ENCODE measurements at regions not wholly inside any gene's neighbourhood (a gene's known extent, or its start where the extent isn't known, plus 50 kb on each side); places are given as distances from the start of the nearest gene placed in this dataset.

DNA sequence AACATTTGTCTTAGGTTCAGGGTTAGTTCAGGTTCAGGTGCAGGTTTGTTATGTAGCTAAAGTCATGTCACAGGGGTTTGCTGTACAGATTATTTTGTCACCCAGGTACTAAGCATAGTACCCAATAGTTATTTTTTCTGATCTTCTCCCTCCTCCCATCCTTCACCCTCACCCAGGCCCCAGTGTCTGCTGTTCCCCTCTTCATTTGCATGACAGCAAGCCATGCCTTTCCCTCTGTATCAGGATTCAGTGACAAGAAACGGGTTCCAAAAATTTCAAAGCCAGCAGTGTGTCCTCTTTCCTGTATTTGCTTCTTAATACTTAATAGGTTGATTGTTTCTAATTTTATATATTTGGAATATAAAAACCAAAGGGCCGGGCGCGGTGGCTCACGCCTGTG is 330.8 kb upstream of the SGCD start:
- CTCF ChIA-PET, result interaction anchor here (0.7 kb wide), 1 partner anchor 77 kb away, joined by 5 read pairs; no protein-coding TSS in a partner anchor
- POLR2A ChIA-PET, result no interaction called here

GRCh38 chr5:155998257-155998656 is 328.7 kb upstream of the SGCD start:
- CTCF ChIA-PET, result no interaction called here

GRCh38 chr5:156000115-156000514 is 326.8 kb upstream of the SGCD start:
- CTCF ChIA-PET, result no interaction called here

More at GRCh38 chr5:155998257-155998656, 328.7 kb upstream of the SGCD start:
- POLR2A ChIA-PET, result no interaction called here

GRCh38 chr5:156004754-156005153 is 322.2 kb upstream of the SGCD start:
- ChIA-PET CTCF (no interaction called here), POLR2A (no interaction called here)

More at GRCh38 chr5:156000115-156000514, 326.8 kb upstream of the SGCD start:
- POLR2A ChIA-PET, result no interaction called here

DNA sequence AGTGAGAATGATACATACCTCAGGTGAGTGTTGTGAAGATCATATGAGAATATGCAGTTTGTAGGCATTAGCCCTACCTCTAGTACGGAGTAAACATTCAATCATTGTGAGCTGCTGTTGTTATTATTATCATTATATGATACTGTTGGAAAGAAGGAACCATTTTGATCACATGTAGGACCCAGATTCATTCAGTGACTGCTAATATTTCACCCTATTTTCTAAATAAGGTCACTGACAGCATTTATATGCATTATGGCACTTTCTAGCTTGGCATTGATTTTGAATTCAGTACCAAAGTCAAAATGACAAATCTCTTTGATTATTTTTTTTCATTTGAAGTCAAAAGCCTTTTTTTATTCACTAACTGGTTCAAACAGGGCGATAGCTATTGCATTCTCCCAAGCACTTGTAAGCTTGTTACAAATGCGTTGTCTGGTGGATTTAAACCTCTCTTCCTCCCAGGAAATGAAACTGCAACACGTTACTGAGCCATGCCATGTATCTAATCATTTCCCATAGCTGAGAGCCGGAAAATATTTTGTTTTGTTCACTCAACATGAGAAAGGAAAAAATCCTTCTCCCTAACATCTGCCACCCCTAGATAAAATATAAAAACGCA is 320.8 kb upstream of the SGCD start:
- POLR2A ChIA-PET, result no interaction called here
- CTCF ChIA-PET, result no interaction called here

DNA sequence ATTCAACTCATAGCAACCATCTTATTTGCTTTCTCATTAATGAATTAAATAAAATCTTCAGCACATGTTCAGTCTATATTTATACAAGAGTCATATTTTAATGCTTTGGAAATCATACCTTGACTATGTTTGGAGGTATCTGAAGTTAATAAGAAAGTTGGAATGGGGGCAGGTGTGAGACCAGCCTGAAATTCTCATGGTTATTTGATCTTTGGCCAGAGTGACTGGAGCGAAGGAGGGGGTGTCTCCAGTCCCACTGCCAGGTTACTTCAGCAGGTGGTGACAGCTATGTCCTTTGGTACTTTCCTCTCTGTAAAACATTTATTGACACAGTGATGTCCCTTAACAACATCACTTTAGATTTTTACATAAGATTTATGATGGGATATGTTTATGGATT is 318.1 kb upstream of the SGCD start:
- CTCF ChIA-PET, result no interaction called here
- POLR2A ChIA-PET, result no interaction called here

GRCh38 chr5:156009583-156009982 is 317.4 kb upstream of the SGCD start:
- CTCF ChIA-PET, result no interaction called here

GRCh38 chr5:156015137-156015536 is 311.8 kb upstream of the SGCD start:
- ChIA-PET POLR2A (no interaction called here), CTCF (no interaction called here)

More at GRCh38 chr5:156009583-156009982, 317.4 kb upstream of the SGCD start:
- POLR2A ChIA-PET, result no interaction called here

GRCh38 chr5:156019130-156019529 is 307.8 kb upstream of the SGCD start:
- CTCF ChIA-PET, result no interaction called here

DNA sequence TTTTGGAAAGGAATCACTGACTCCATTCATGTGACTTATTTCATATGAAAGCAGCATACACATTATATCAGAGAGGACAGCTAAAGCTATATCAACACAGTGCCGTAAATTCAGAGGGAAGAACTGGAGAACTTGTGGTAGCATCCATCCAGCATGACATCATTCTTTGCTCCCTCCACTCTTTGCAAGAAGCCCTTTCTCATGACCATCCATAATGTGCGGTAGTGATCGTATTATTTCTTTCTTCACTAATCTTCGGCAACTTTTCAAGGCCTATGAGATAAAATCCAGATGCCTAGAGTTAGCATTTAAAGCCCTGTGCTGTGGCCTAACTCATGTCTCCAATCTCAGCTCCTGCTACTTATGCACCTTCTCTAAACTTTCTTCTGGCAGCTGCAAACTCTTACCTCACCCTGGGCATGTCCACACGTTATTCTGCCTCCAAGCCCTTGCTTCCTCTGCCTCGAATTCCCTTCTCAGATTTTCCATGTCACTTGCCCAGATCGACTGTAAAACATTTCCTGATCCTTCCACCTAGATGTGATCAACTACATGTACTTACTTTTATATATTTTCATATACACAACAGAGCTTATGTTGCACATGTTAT is 307.3 kb upstream of the SGCD start:
- CTCF ChIA-PET, result no interaction called here

More at GRCh38 chr5:156019130-156019529, 307.8 kb upstream of the SGCD start:
- POLR2A ChIA-PET, result no interaction called here

GRCh38 chr5:156020647-156021046 is 306.3 kb upstream of the SGCD start:
- POLR2A ChIA-PET, result no interaction called here
- CTCF ChIA-PET, result no interaction called here

More for the DNA sequence above, 307.3 kb upstream of the SGCD start:
- POLR2A ChIA-PET, result no interaction called here

DNA sequence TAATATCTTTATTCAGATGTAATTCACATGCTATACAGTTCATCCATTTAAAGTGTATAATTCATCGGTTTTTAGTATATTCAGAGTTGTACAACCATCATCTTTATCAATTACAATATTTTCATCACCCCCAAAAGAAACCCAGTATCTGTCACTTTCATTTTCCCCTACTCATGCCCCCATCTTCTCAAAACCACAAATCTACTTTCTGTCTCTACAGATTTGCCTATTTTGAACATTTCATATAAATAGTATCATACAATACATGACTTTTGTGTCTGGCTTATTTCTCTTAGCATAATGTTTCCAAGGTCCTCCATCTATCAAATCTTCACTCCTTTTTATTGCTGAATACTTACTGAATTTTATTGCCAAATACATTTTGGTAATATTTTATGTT is 305.1 kb upstream of the SGCD start:
- ChIA-PET CTCF (no interaction called here), POLR2A (no interaction called here)

DNA sequence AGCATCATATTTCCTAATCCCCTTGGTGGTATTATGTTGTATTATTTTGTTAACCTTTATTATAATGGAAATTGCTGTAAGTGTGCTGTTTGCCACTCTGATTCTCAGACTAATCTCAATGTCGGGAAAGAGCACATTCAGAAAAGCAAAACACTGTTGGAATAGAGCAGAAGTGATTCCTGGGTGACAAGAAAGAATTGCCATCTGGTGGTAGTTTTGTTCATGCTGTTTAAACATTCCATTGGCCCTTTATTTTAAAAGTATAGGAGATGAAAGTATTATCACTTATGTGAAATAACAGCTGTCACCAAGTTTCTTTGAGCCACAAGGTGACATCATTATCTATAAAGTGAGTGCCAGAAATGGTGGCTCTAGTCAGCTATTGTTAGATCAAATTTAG is 301.3 kb upstream of the SGCD start:
- ChIA-PET POLR2A (no interaction called here), CTCF (no interaction called here)

DNA sequence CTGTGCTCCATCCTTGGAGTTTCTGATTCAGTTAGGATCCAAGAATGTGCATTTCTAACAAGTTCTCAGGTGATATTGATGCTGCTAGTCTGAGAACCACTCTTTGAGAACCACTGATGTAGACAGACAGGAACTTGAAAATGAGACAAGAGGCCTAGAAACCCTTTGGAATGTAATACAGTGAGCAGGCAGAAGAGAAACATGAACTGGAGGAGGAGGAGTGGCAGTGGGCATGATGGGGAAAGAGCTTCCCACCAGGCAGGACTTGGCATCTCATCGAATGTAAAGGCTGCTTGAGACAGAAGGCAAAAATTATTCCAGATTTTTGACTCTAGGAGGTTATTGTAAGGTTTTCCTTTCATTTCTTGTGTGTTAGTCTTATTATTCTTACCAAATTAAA is 295.8 kb upstream of the SGCD start:
- CTCF ChIA-PET, result no interaction called here

GRCh38 chr5:156036640-156037039 is 290.3 kb upstream of the SGCD start:
- ChIA-PET CTCF (no interaction called here), POLR2A (no interaction called here)

More for the DNA sequence above, 295.8 kb upstream of the SGCD start:
- POLR2A ChIA-PET, result no interaction called here

- CTCF ChIA-PET, result no interaction called here
- POLR2A ChIA-PET, result no interaction called here
These were observed 289.6 kb upstream of the SGCD start for GRCh38 chr5:156037151-156037909.

- ChIA-PET POLR2A (no interaction called here), CTCF (interaction anchor here (0.9 kb wide), 1 partner anchor 16 kb away, joined by 3 read pairs; no protein-coding TSS in a partner anchor)
These were observed 284.2 kb upstream of the SGCD start for GRCh38 chr5:156042726-156043125.

DNA sequence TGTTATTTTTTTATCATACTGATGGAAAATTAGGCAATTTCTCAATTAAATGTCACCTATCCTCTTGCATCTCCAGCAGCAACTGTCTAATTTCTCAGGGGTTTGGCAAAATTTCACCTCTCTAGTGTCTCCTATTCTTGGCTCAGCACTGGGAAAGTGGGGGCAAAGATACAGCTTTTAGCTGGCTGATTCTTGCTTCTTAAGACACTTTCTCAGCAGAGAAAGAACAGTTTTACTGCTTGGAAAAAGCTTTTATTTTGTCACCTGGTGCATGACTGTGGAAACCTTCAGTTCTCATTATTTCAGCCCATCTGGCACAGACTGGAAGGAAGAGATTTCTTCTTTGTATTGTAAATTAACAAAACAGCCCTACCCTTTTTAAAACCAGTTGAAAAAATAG is 283.6 kb upstream of the SGCD start:
- CTCF ChIA-PET, result no interaction called here
- POLR2A ChIA-PET, result no interaction called here

DNA sequence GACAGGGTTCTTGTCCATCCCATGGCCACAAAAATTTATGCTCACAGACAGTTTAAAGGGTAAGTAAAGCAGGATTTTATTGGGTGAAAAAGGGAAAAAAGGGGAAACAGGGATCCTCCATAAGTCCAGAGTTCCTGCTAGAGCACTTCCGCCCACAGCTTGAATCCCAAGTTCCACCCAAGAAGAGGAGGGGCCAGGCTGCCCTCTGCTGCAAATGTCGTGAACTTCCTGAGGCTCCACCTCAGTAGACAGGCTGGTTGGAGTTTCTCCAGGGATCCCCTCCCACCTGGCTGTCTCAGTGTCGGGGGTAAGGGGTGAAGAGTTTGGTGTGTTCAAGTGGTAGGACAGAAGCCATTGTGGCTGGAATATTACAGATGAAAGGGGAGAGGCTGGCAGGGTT is 275.0 kb upstream of the SGCD start:
- ChIA-PET POLR2A (no interaction called here), CTCF (no interaction called here)

DNA sequence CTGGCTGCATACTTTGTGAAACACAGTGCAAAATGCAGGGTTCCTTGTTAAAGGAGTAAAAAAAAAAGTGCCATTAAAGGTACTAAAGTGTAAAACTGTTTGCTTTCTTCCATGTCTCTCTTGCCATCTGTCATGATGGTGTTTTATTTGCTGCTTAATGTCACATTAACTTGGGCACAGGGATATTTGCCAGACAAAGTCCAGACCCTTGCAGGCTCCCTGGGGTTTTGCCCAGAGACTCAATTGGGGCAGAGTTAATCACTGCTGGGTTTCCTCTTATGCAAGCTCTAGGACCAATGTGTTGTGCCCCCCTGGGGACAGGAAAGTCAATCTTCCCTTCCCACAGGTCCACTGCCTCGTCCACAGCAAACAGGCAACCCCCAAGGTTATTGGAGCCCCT is 274.3 kb upstream of the SGCD start:
- ChIA-PET POLR2A (no interaction called here), CTCF (no interaction called here)

- ChIA-PET POLR2A (no interaction called here), CTCF (no interaction called here)
These were observed 273.9 kb upstream of the SGCD start for GRCh38 chr5:156053056-156053455.
